Gastrocnemius medialis (tissue), 4 donors: ENCODE measurements at regions not wholly inside any gene's neighbourhood (a gene's known extent, or its start where the extent isn't known, plus 50 kb on each side); places are given as distances from the start of the nearest gene placed in this dataset.

Experiments used
- ATAC-seq, 2 donors: fragments of 150-250 bp; one replicate each; pipeline ENCODE4 v1.9.1; 2016
- DNase-seq, 2 donors: peaks; one replicate each; pipeline ENCODE4 v3.0.0-alpha.2; 2019
- H3K27ac ChIP-seq, 4 donors: fragments of 200-600 bp; sonication (generic); 1 replicate in 1 of 4; 2 replicates in 3 of 4; pipeline ENCODE4 v1.5.1; 2016 to 2018; ENCODE audit warnings: mild to moderate bottlenecking in 2 of 4, moderate library complexity in 1 of 4
- H3K27me3 ChIP-seq, 3 donors: fragments of 200-600 bp; sonication (generic) in 2 of 3; 1 replicate in 1 of 3; 2 replicates in 2 of 3; pipeline versions ENCODE4 v1.5.1 to v1.6.0; 2016 to 2019; ENCODE audit warnings: mild to moderate bottlenecking in 1 of 3, moderate library complexity in 1 of 3
- H3K36me3 ChIP-seq, 2 donors: fragments of 200-600 bp; sonication (generic) in 1 of 2; one replicate each; pipeline ENCODE4 v1.5.1; 2017 to 2018
- H3K4me1 ChIP-seq, 2 donors: fragments of 200-600 bp; sonication (generic) in 1 of 2; one replicate each; pipeline ENCODE4 v1.5.1; 2016 to 2017; ENCODE audit warnings: mild to moderate bottlenecking in 2 of 2
- H3K4me3 ChIP-seq, 4 donors: fragments of 200-600 bp; sonication (generic) in 3 of 4; 1 replicate in 1 of 4; 2 replicates in 3 of 4; pipeline ENCODE4 v1.5.1; 2016 to 2019; ENCODE audit warnings: mild to moderate bottlenecking in 2 of 4
- H3K9me3 ChIP-seq, 3 donors: fragments of 200-600 bp; sonication (generic) in 2 of 3; 1 replicate in 1 of 3; 2 replicates in 2 of 3; pipeline ENCODE4 v1.5.1; 2016 to 2019
- CTCF ChIP-seq, 5 experiments: fragments of 450-650 bp in 3 of 5; fragments of 200-600 bp in 2 of 5; sonication (generic) in 2 of 5; IDR thresholded peaks in 4 of 5; conservative IDR thresholded peaks in 1 of 5; 1 replicate in 4 of 5; 2 replicates in 1 of 5; pipeline ENCODE4 v1.5.1; 2016 to 2019; ENCODE audit warnings: antibody characterized with exemption in 5 of 5, mild to moderate bottlenecking in 3 of 5, moderate library complexity in 3 of 5
- POLR2A ChIP-seq, 2 donors: fragments of 450-650 bp; IDR thresholded peaks; one replicate each; pipeline ENCODE4 v1.6.1; 2017; ENCODE audit warnings: antibody characterized with exemption in 2 of 2, mild to moderate bottlenecking in 2 of 2, moderate library complexity in 2 of 2
- in situ Hi-C, 4 donors: fragments of 200-750 bp; cut with MboI; loops; one replicate each; pipeline versions ENCODE4 v1.15.0 to v1.8.0; 2017; ENCODE audit warnings: low sequenced_read_pairs in 4 of 4
- intact Hi-C: fragments of 100-400 bp; cut with DNase I; formaldehyde crosslinking; loops from one replicate; pipeline ENCODE4 v1.15.1; 2023; ENCODE audit warnings: low total_unique reads

GRCh38 chr10:71035511-71036296 lies 147.3 kb upstream of the PCBD1 start:
- intact Hi-C loops (no loop called here), in situ Hi-C loops (no loop called here)
- Histone ChIP-seq H3K27ac (no peak overlapping the region), H3K9me3 (no peaks in the 10 kb centered on the region), H3K27me3 (no peaks in the 10 kb centered on the region), H3K36me3 (no peaks in the 10 kb centered on the region), H3K4me3 (no peak overlapping the region), H3K4me1 (peaks cover 4 to 7% of the 10 kb centered on the region in 2 donors)
- TF ChIP-seq CTCF (IDR thresholded peaks at IDR 0.05 in 4 of 5, conservative IDR thresholded peaks at IDR 0.05 in 1 of 5) (no peak), POLR2A (IDR thresholded peaks at IDR 0.05) (no peak)
- ATAC-seq (no peak), DNase-seq (no peak)

GRCh38 chr10:71036297-71036966 lies 148.1 kb upstream of the PCBD1 start:
- Histone ChIP-seq H3K36me3 (no peaks in the 10 kb centered on the region), H3K4me1 (peaks cover 4 to 7% of the 10 kb centered on the region in 2 donors), H3K9me3 (no peaks in the 10 kb centered on the region), H3K27me3 (no peaks in the 10 kb centered on the region), H3K27ac (no peak overlapping the region), H3K4me3 (no peak overlapping the region)
- in situ Hi-C loops (no loop called here), intact Hi-C loops (no loop called here)
- TF ChIP-seq POLR2A (IDR thresholded peaks at IDR 0.05) (no peak), CTCF (IDR thresholded peaks at IDR 0.05 in 4 of 5, conservative IDR thresholded peaks at IDR 0.05 in 1 of 5) (no peak)
- no peak for ATAC-seq
- no peak for DNase-seq

GRCh38 chr10:71038091-71038633 lies 149.8 kb upstream of the PCBD1 start:
- no peak overlapping the region for H3K27ac ChIP-seq
- H3K36me3 ChIP-seq, result no peaks in the 10 kb centered on the region
- ATAC-seq (no peak), DNase-seq (no peak)
- intact Hi-C loops (no loop called here), in situ Hi-C loops (no loop called here)
- H3K27me3 ChIP-seq, result no peaks in the 10 kb centered on the region
- TF ChIP-seq CTCF (IDR thresholded peaks at IDR 0.05 in 4 of 5, conservative IDR thresholded peaks at IDR 0.05 in 1 of 5), result no peak
- no peak for TF ChIP-seq POLR2A (IDR thresholded peaks at IDR 0.05)
- no peak overlapping the region for H3K4me3 ChIP-seq
- H3K9me3 ChIP-seq, result no peaks in the 10 kb centered on the region
- H3K4me1 ChIP-seq, result no peaks in the 10 kb centered on the region

GRCh38 chr10:71038921-71039320 lies 150.6 kb upstream of the PCBD1 start:
- TF ChIP-seq CTCF (IDR thresholded peaks at IDR 0.05 in 4 of 5, conservative IDR thresholded peaks at IDR 0.05 in 1 of 5) (no peak), POLR2A (IDR thresholded peaks at IDR 0.05) (no peak)
- ATAC-seq (no peak), DNase-seq (no peak)
- in situ Hi-C loops (no loop called here), intact Hi-C loops (no loop called here)
- no peak overlapping the region for H3K4me3 ChIP-seq
- no peaks in the 10 kb centered on the region for H3K9me3 ChIP-seq
- no peaks in the 10 kb centered on the region for H3K36me3 ChIP-seq
- no peak overlapping the region for H3K27ac ChIP-seq
- H3K4me1 ChIP-seq, result no peaks in the 10 kb centered on the region
- H3K27me3 ChIP-seq, result no peaks in the 10 kb centered on the region
